ENCODE measurements at regions not wholly inside any gene's neighbourhood (a gene's known extent, or its start where the extent isn't known, plus 50 kb on each side); places are given as distances from the start of the nearest gene placed in this dataset.

- no peak overlapping the region for H3K4me3 ChIP-seq
- intact Hi-C loops (cut with DNase I) = no loop called here
- no peaks in the 10 kb centered on the region for H3K4me1 ChIP-seq
- peaks cover 0 to 16% of the 10 kb centered on the region in 2 donors for H3K9me3 ChIP-seq
- H3K27me3 ChIP-seq = no peaks in the 10 kb centered on the region
- TF ChIP-seq CTCF (IDR thresholded peaks at IDR 0.05) = no peak
- no peak overlapping the region for H3K27ac ChIP-seq
- no peak for DNase-seq (ENCODE audit: low spot score in 2 of 2)
- no peaks in the 10 kb centered on the region for H3K36me3 ChIP-seq
Observed at GRCh38 chr20:60976913-60977312, 275.1 kb upstream of the CDH4 start.

GRCh38 chr20:60977901-60978300, 274.2 kb upstream of the CDH4 start:
- no peak for DNase-seq (ENCODE audit: low spot score in 2 of 2)
- Histone ChIP-seq H3K27me3 (no peaks in the 10 kb centered on the region), H3K4me3 (no peak overlapping the region), H3K36me3 (no peaks in the 10 kb centered on the region), H3K9me3 (peaks cover 0 to 16% of the 10 kb centered on the region in 2 donors), H3K27ac (no peak overlapping the region), H3K4me1 (no peaks in the 10 kb centered on the region)
- intact Hi-C loops (cut with DNase I) = no loop called here
- no peak for TF ChIP-seq CTCF (IDR thresholded peaks at IDR 0.05)

GRCh38 chr20:60984666-60985065, 267.4 kb upstream of the CDH4 start:
- Histone ChIP-seq H3K27ac (no peak overlapping the region), H3K4me3 (no peak overlapping the region), H3K9me3 (peaks cover 0 to 11% of the 10 kb centered on the region in 2 donors), H3K36me3 (no peaks in the 10 kb centered on the region), H3K27me3 (no peaks in the 10 kb centered on the region), H3K4me1 (no peaks in the 10 kb centered on the region)
- intact Hi-C loops (cut with DNase I) = no loop called here
- no peak for DNase-seq (ENCODE audit: low spot score in 2 of 2)
- no peak for TF ChIP-seq CTCF (IDR thresholded peaks at IDR 0.05)

GRCh38 chr20:60986506-60987156, 265.4 kb upstream of the CDH4 start:
- H3K9me3 ChIP-seq = no peaks in the 10 kb centered on the region
- no peaks in the 10 kb centered on the region for H3K36me3 ChIP-seq
- H3K27me3 ChIP-seq = no peaks in the 10 kb centered on the region
- H3K4me1 ChIP-seq = no peaks in the 10 kb centered on the region
- intact Hi-C loops (cut with DNase I) = no loop called here
- no peak overlapping the region for H3K4me3 ChIP-seq
- DNase-seq (ENCODE audit: low spot score in 2 of 2) = no peak
- TF ChIP-seq CTCF (IDR thresholded peaks at IDR 0.05) = no peak
- H3K27ac ChIP-seq = no peak overlapping the region

GRCh38 chr20:60990061-60990460, 262.0 kb upstream of the CDH4 start:
- H3K36me3 ChIP-seq = no peaks in the 10 kb centered on the region
- no peak for DNase-seq (ENCODE audit: low spot score in 2 of 2)
- TF ChIP-seq CTCF (IDR thresholded peaks at IDR 0.05) = no peak
- H3K4me1 ChIP-seq = no peaks in the 10 kb centered on the region
- no peaks in the 10 kb centered on the region for H3K9me3 ChIP-seq
- intact Hi-C loops (cut with DNase I) = no loop called here
- no peaks in the 10 kb centered on the region for H3K27me3 ChIP-seq
- H3K4me3 ChIP-seq = no peak overlapping the region
- no peak overlapping the region for H3K27ac ChIP-seq

GRCh38 chr20:60990643-60991042, 261.4 kb upstream of the CDH4 start:
- Histone ChIP-seq H3K36me3 (no peaks in the 10 kb centered on the region), H3K27me3 (no peaks in the 10 kb centered on the region), H3K9me3 (no peaks in the 10 kb centered on the region), H3K27ac (no peak overlapping the region), H3K4me3 (no peak overlapping the region), H3K4me1 (no peaks in the 10 kb centered on the region)
- no peak for DNase-seq (ENCODE audit: low spot score in 2 of 2)
- no peak for TF ChIP-seq CTCF (IDR thresholded peaks at IDR 0.05)
- intact Hi-C loops (cut with DNase I) = no loop called here

Data from ascending aorta (tissue), 2 donors.